HEK293 (cell line): ENCODE measurements at regions not wholly inside any gene's neighbourhood (a gene's known extent, or its start where the extent isn't known, plus 50 kb on each side); places are given as distances from the start of the nearest gene placed in this dataset.

Experiments
- CTCF ChIA-PET: fragments of 350-600 bp; formaldehyde crosslinking; extraction: SDS; loops from one replicate; lab custom pipeline; 2021; ENCODE audit warnings: antibody characterized with exemption; lab: Yijun Ruan, JAX
- POLR2A ChIA-PET: fragments of 300-600 bp; formaldehyde crosslinking; extraction: SDS; loops from one replicate; lab custom pipeline; 2020; ENCODE audit warnings: antibody characterized with exemption, inconsistent platforms; lab: Yijun Ruan, JAX
- H3K27ac ChIP-seq: fragments of 200-500 bp; sonication (Bioruptor generic); 2 replicates; pipeline ENCODE4 v1.5.1; 2014; ENCODE audit warnings: low read depth, low read length, control low read depth, inconsistent platforms; ENCODE audit errors: extremely low read depth
- H3K36me3 ChIP-seq, 2 experiments: fragments of 200-500 bp in 1 of 2; sonication (Bioruptor generic) in 1 of 2; 1 replicate in 1 of 2; 2 replicates in 1 of 2; pipeline ENCODE4 v1.5.1; 2014 to 2017; ENCODE audit warnings: inconsistent platforms in 2 of 2, low read length in 2 of 2; ENCODE audit not compliant: control insufficient read depth in 2 of 2, insufficient read depth in 1 of 2
- H3K4me1 ChIP-seq: fragments of 200-500 bp; sonication (Bioruptor generic); 2 replicates; pipeline ENCODE4 v1.5.1; 2014; ENCODE audit warnings: mild to moderate bottlenecking, low read length, inconsistent platforms; ENCODE audit not compliant: control insufficient read depth, insufficient read depth
- H3K4me3 ChIP-seq: 2 replicates; pipeline ENCODE4 v1.5.1; 2011; ENCODE audit warnings: low read depth, mild to moderate bottlenecking, control low read depth, low read length, moderate library complexity
- H3K9me3 ChIP-seq: fragments of 200-500 bp; sonication (Bioruptor generic); 2 replicates; pipeline ENCODE4 v1.5.1; 2014; ENCODE audit warnings: low read depth, low read length, inconsistent platforms; ENCODE audit not compliant: control insufficient read depth, insufficient read depth
- HOXA7 ChIP-seq: sonication (generic); formaldehyde crosslinking; IDR thresholded peaks from 2 replicates; pipeline ENCODE4 v1.8.1; 2022; ENCODE audit warnings: missing genetic modification reagents, borderline replicate concordance
- KLF16 ChIP-seq: fragments of 450-650 bp; formaldehyde crosslinking; IDR thresholded peaks from 2 replicates; pipeline ENCODE4 v1.5.1; 2017; ENCODE audit warnings: missing biosample characterization, missing genetic modification characterization
- PATZ1 ChIP-seq: fragments of 450-650 bp; formaldehyde crosslinking; IDR thresholded peaks from 2 replicates; pipeline ENCODE4 v1.5.1; 2016; ENCODE audit warnings: missing biosample characterization, missing genetic modification characterization
- PRDM1 ChIP-seq: fragments of 450-650 bp; formaldehyde crosslinking; IDR thresholded peaks from 2 replicates; pipeline ENCODE4; 2016; ENCODE audit warnings: missing biosample characterization, missing genetic modification characterization
- SCRT1 ChIP-seq: fragments of 450-650 bp; formaldehyde crosslinking; IDR thresholded peaks from 2 replicates; pipeline ENCODE4 v1.5.1; 2016; ENCODE audit warnings: missing biosample characterization, missing genetic modification characterization, borderline replicate concordance
- SCRT2 ChIP-seq: fragments of 450-650 bp; formaldehyde crosslinking; IDR thresholded peaks from 2 replicates; pipeline ENCODE4 v1.5.1; 2016; ENCODE audit warnings: missing biosample characterization, missing genetic modification characterization
- SP2 ChIP-seq: fragments of 450-650 bp; formaldehyde crosslinking; IDR thresholded peaks from 2 replicates; pipeline ENCODE4 v1.5.1; 2016; ENCODE audit warnings: missing biosample characterization, missing genetic modification characterization
- TSHZ1 ChIP-seq: fragments of 450-650 bp; formaldehyde crosslinking; IDR thresholded peaks from 2 replicates; pipeline ENCODE4 v1.5.1; 2016; ENCODE audit warnings: missing biosample characterization, missing genetic modification characterization, borderline replicate concordance
- ZBTB8A ChIP-seq: fragments of 450-650 bp; formaldehyde crosslinking; IDR thresholded peaks from 2 replicates; pipeline ENCODE4 v1.5.1; 2016; ENCODE audit warnings: missing biosample characterization, missing genetic modification characterization
- ZFHX2 ChIP-seq: fragments of 450-650 bp; formaldehyde crosslinking; conservative IDR thresholded peaks from 2 replicates; pipeline ENCODE4 v1.5.1; 2016; ENCODE audit warnings: missing biosample characterization, missing genetic modification characterization
- ZIC2 ChIP-seq: fragments of 450-650 bp; formaldehyde crosslinking; IDR thresholded peaks from 2 replicates; pipeline ENCODE4 v1.5.1; 2016; ENCODE audit warnings: missing biosample characterization, missing genetic modification characterization
- ZNF202 ChIP-seq: fragments of 450-650 bp; formaldehyde crosslinking; IDR thresholded peaks from 2 replicates; pipeline ENCODE4 v1.5.1; 2016; ENCODE audit warnings: missing biosample characterization, missing genetic modification characterization, borderline replicate concordance
- ZNF292 ChIP-seq: fragments of 450-650 bp; formaldehyde crosslinking; IDR thresholded peaks from 2 replicates; pipeline ENCODE4 v1.5.1; 2016; ENCODE audit warnings: low read depth, missing biosample characterization, missing genetic modification characterization, borderline replicate concordance
- ZNF544 ChIP-seq: fragments of 450-650 bp; formaldehyde crosslinking; IDR thresholded peaks from 2 replicates; pipeline ENCODE4 v1.5.0; 2017; ENCODE audit warnings: missing biosample characterization, missing genetic modification characterization
- ZNF560 ChIP-seq: fragments of 450-650 bp; formaldehyde crosslinking; IDR thresholded peaks from 2 replicates; pipeline ENCODE4 v1.5.1; 2017; ENCODE audit warnings: missing biosample characterization, missing genetic modification characterization, borderline replicate concordance
- ZNF677 ChIP-seq: fragments of 450-650 bp; IDR thresholded peaks from 2 replicates; pipeline ENCODE4 v1.5.0; 2018; ENCODE audit warnings: missing biosample characterization, mild to moderate bottlenecking, missing genetic modification characterization, moderate library complexity
- ZNF701 ChIP-seq: fragments of 450-650 bp; formaldehyde crosslinking; IDR thresholded peaks from 2 replicates; pipeline ENCODE4 v1.5.1; 2016; ENCODE audit warnings: missing biosample characterization, missing genetic modification characterization
- ZNF792 ChIP-seq: fragments of 450-650 bp; formaldehyde crosslinking; IDR thresholded peaks from 2 replicates; pipeline ENCODE4 v1.5.1; 2016; ENCODE audit warnings: missing biosample characterization, missing genetic modification characterization
- TF ChIP-seq, protein P1 (sequence below): fragments of 450-650 bp; formaldehyde crosslinking; optimal IDR thresholded peaks from 2 replicates; pipeline ENCODE3; 2016; ENCODE audit warnings: missing biosample characterization, mild to moderate bottlenecking, missing genetic modification characterization
- TF ChIP-seq, protein P2 (sequence below): fragments of 450-650 bp; formaldehyde crosslinking; IDR thresholded peaks from 2 replicates; pipeline ENCODE4 v1.5.1; 2016; ENCODE audit warnings: missing biosample characterization, missing genetic modification characterization, low read depth
- TF ChIP-seq, protein P3 (sequence below): fragments of 450-650 bp; formaldehyde crosslinking; IDR thresholded peaks from 2 replicates; pipeline ENCODE4 v1.5.1; 2016; ENCODE audit warnings: missing biosample characterization, missing genetic modification characterization

GRCh38 chrX:1011691-1012283, 200.7 kb downstream of the CRLF2 start:
- Histone ChIP-seq H3K4me1 (no peaks in the 10 kb centered on the region), H3K9me3 (no peaks in the 10 kb centered on the region), H3K36me3 (no peaks in the 10 kb centered on the region), H3K4me3 (no peak overlapping the region), H3K27ac (no peak overlapping the region)
- TF ChIP-seq PATZ1 (tag by site-specific recombination) = no peak
- TF ChIP-seq ZNF560 (tag by site-specific recombination) = no peak
- TF ChIP-seq SCRT1 (tag by site-specific recombination) = no peak
- ChIA-PET CTCF (no interaction called here), POLR2A (no interaction called here)

- CTCF ChIA-PET = no interaction called here
- Histone ChIP-seq H3K27ac (no peak overlapping the region), H3K4me3 (no peak overlapping the region), H3K9me3 (no peaks in the 10 kb centered on the region), H3K36me3 (no peaks in the 10 kb centered on the region), H3K4me1 (no peaks in the 10 kb centered on the region)
- TF ChIP-seq SP2 (tag by site-specific recombination) (no peak), ZFHX2 (no peak), PRDM1 (tag by site-specific recombination) (no peak), ZNF202 (tag by site-specific recombination) (no peak), ZBTB8A (tag by site-specific recombination) (no peak), KLF16 (tag by site-specific recombination) (no peak), SCRT2 (no peak), ZNF292 (no peak)
- TF ChIP-seq, protein P1, sequence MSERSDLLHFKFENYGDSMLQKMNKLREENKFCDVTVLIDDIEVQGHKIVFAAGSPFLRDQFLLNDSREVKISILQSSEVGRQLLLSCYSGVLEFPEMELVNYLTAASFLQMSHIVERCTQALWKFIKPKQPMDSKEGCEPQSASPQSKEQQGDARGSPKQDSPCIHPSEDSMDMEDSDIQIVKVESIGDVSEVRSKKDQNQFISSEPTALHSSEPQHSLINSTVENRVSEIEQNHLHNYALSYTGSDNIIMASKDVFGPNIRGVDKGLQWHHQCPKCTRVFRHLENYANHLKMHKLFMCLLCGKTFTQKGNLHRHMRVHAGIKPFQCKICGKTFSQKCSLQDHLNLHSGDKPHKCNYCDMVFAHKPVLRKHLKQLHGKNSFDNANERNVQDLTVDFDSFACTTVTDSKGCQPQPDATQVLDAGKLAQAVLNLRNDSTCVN (tag by site-specific recombination) = no peak
- TF ChIP-seq, protein P2, sequence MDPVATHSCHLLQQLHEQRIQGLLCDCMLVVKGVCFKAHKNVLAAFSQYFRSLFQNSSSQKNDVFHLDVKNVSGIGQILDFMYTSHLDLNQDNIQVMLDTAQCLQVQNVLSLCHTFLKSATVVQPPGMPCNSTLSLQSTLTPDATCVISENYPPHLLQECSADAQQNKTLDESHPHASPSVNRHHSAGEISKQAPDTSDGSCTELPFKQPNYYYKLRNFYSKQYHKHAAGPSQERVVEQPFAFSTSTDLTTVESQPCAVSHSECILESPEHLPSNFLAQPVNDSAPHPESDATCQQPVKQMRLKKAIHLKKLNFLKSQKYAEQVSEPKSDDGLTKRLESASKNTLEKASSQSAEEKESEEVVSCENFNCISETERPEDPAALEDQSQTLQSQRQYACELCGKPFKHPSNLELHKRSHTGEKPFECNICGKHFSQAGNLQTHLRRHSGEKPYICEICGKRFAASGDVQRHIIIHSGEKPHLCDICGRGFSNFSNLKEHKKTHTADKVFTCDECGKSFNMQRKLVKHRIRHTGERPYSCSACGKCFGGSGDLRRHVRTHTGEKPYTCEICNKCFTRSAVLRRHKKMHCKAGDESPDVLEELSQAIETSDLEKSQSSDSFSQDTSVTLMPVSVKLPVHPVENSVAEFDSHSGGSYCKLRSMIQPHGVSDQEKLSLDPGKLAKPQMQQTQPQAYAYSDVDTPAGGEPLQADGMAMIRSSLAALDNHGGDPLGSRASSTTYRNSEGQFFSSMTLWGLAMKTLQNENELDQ (tag by site-specific recombination) = no peak
- POLR2A ChIA-PET = no interaction called here
Measured at GRCh38 chrX:1009771-1010170, 202.7 kb downstream of the CRLF2 start.

GRCh38 chrX:1006156-1006730, 206.2 kb downstream of the CRLF2 start:
- H3K27ac ChIP-seq = no peak overlapping the region
- POLR2A ChIA-PET = no interaction called here
- H3K4me3 ChIP-seq = no peak overlapping the region
- no peaks in the 10 kb centered on the region for H3K4me1 ChIP-seq
- H3K9me3 ChIP-seq = no peaks in the 10 kb centered on the region
- CTCF ChIA-PET = no interaction called here
- H3K36me3 ChIP-seq = no peaks in the 10 kb centered on the region
- TF ChIP-seq ZNF792 (no peak), ZNF544 (tag by site-specific recombination) (no peak), ZNF701 (tag by site-specific recombination) (no peak), ZNF677 (tag by site-specific recombination) (no peak), TSHZ1 (no peak), SCRT2 (no peak), HOXA7 (CRISPR knock-in tag) (no peak), ZIC2 (tag by site-specific recombination) (no peak)
- TF ChIP-seq, protein P3, sequence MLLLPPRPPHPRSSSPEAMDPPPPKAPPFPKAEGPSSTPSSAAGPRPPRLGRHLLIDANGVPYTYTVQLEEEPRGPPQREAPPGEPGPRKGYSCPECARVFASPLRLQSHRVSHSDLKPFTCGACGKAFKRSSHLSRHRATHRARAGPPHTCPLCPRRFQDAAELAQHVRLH (tag by site-specific recombination) = no peak
